ENCODE measurements at regions not wholly inside any gene's neighbourhood (a gene's known extent, or its start where the extent isn't known, plus 50 kb on each side); places are given as distances from the start of the nearest gene placed in this dataset.

GRCh38 chr6:140276719-140277118, 902.3 kb upstream of the CITED2 start:
- TF ChIP-seq CTCF (conservative IDR thresholded peaks at IDR 0.05; ENCODE audit: low read depth, low read length): no peak
- TF ChIP-seq EZH2 (IDR thresholded peaks at IDR 0.05; ENCODE audit: borderline replicate concordance, low read depth, low read length, poor library complexity, severe bottlenecking): no peak

Measured in A673 (cell line).